D721Med (cell line): ENCODE measurements at regions not wholly inside any gene's neighbourhood (a gene's known extent, or its start where the extent isn't known, plus 50 kb on each side); places are given as distances from the start of the nearest gene placed in this dataset.
A peak's percentile ranks its signal among the peaks of the same experiment; 100 is the strongest.

Source experiments
- DNase-seq: peaks from one replicate; pipeline ENCODE4 v3.0.0; 2011; ENCODE audit warnings: low spot score; ENCODE audit not compliant: insufficient read length
- FAIRE-seq: peaks from 2 replicates; lab custom pipeline; 2011; peaks lifted over from hg19 to GRCh38; lab: Jason Lieb, UNC
- TF ChIP-seq, protein P1 (sequence below): IDR thresholded peaks from 2 replicates; pipeline ENCODE4 v1.5.1; 2012; ENCODE audit warnings: mild to moderate bottlenecking, control low read depth; ENCODE audit not compliant: insufficient read depth; ENCODE audit errors: missing control alignments

DNA sequence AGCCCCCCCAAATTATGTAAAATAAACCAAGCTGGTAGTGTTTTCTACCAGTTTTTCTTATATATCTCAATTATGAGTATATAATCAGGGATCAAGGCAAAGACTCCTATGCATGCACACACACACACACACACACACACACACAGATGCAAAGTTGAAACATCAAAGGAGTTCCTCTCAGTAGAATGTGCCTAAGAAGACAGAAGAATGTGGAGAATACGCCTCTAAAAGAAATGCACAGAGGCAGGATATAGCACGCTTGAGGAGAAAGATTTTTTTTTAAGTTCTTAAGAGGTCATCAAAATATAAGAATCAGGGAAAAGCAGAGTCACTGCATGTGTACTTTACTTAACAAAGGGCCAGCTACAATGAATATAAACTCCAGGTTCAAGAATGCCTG, 138.2 kb upstream of the CLEC14A start:
- DNase-seq (no peak), FAIRE-seq (no peak)
- TF ChIP-seq, protein P1, sequence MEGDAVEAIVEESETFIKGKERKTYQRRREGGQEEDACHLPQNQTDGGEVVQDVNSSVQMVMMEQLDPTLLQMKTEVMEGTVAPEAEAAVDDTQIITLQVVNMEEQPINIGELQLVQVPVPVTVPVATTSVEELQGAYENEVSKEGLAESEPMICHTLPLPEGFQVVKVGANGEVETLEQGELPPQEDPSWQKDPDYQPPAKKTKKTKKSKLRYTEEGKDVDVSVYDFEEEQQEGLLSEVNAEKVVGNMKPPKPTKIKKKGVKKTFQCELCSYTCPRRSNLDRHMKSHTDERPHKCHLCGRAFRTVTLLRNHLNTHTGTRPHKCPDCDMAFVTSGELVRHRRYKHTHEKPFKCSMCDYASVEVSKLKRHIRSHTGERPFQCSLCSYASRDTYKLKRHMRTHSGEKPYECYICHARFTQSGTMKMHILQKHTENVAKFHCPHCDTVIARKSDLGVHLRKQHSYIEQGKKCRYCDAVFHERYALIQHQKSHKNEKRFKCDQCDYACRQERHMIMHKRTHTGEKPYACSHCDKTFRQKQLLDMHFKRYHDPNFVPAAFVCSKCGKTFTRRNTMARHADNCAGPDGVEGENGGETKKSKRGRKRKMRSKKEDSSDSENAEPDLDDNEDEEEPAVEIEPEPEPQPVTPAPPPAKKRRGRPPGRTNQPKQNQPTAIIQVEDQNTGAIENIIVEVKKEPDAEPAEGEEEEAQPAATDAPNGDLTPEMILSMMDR = no peak

DNA sequence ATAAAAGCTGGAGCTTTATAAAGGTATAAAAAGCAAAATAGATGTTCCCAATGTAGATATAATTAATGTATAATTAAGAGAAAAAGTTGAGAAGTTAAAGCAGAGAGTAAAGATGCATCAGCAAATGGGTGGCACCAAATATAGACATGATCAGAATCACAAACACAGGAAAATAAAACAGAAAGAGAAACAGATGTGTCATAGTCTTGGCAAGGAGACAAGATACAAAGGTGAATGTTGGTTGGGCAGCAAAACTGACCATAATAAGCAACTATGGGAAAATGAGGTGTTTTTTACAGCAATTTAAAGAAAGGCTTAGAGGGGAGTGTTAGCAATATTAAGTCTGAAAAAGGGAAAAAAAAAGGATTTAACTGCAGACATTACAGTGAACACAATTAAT, 135.4 kb upstream of the CLEC14A start:
- DNase-seq (no peak), FAIRE-seq (no peak)
- TF ChIP-seq, protein P1 = no peak

DNA sequence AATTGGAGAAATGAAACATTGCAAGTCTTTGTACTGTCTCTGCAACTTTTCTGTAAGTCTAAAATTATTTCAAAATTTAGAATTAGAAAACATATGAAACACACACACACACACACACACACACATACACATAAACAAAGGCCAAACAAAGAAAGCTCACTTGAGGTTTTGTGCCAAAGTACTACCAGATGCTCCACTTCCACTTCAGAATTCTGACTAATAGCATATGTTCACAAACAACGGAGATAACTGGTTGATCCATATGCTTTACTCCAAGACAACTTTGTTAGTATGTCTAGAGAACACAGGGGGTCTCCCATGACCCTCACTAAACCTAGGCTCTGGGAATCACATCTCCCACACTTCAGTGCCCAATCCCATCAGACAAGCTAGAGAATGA, 133.8 kb upstream of the CLEC14A start:
- FAIRE-seq (no peak), DNase-seq (no peak)
- TF ChIP-seq, protein P1 = no peak

DNA sequence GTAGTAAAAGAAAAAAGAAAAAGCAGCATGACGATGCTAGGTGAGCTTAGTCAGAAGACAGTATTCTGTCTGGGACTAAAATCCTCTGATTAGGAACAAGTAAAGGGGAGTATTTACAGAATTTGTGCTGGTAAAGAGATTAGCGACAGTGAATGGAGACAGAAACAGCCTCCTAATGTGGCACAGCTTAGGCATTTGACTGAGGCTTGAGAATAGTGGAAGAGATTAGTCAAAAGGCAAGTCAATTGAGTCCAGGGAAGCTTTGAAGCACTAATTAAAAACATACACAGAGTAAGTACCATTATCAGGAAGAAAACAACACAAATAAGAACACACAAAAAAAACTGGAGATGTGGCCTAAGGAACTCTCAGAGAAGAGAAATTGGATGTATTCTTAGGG, 131.9 kb upstream of the CLEC14A start:
- FAIRE-seq (peak; percentile 83), DNase-seq (no peak)
- TF ChIP-seq, protein P1 = no peak

DNA sequence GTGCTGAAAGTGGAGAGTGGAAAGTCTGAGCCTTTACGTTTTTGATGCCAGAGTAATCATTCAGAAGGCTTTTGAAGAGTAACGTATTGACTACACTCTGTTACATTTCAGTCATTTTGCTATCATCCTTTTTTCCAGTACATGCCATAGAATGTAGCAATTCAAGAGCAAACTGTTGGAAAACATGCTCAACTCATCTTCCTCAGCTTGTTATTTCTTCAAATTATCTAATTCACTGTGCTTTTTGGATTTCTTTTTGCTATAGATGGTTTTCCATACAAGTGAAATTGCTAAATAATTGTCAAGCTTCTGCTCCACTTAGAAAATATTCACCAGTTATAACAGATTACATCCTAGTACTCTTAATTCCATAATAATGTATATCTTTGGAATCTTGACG, 129.9 kb upstream of the CLEC14A start:
- TF ChIP-seq, protein P1 = no peak
- DNase-seq (no peak), FAIRE-seq (no peak)

DNA sequence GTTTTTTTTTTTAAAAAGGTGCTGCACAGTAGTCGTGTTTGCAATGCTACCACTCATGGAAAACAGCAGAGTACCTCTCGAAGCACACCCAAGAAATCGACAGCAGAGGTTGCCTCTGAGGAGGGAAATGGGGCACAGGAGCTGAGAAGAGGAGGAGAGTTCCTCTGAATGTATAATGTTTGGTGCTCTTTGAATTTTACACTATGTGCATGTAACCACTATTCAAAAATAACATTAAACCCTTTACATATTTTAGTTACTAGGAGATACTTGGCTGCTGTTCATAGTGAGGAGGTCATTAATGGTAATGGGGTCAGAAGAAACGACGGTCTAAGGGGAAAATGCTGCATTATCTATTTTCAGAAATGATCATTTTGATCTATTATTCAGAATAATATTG, 129.4 kb upstream of the CLEC14A start:
- TF ChIP-seq, protein P1 = no peak
- DNase-seq = no peak
- no peak for FAIRE-seq

DNA sequence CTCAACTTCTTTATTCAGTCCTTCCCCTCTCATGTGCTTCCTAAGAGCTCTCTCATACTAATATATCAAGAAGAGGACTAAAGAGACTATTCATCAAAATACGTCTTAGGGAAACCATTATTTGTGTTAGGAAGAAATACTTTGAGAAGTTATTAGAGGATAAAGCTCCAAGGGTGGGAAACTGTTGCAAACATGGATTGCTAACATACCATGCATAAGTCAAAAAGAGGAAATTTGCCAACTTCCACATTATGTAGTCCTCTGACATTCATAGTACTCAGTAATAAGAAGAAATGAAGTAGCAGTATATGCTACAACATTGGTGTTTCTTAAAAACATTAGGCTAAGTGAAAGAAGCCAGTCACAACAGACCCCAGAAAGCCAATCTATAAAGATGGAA, 128.8 kb upstream of the CLEC14A start:
- TF ChIP-seq, protein P1 = no peak
- DNase-seq (no peak), FAIRE-seq (no peak)
